Medulla oblongata (tissue), 1 donor: ENCODE measurements at regions not wholly inside any gene's neighbourhood (a gene's known extent, or its start where the extent isn't known, plus 50 kb on each side); places are given as distances from the start of the nearest gene placed in this dataset.
"Not testable (repeated sequence)": the region's sequence is repeated elsewhere in the genome, so short reads cannot be mapped to it uniquely, and the experiment has no call there.

Source experiments
- DNase-seq: peaks from one replicate; pipeline ENCODE4 v3.0.0-alpha.2; 2015; ENCODE audit errors: extremely low spot score

DNA sequence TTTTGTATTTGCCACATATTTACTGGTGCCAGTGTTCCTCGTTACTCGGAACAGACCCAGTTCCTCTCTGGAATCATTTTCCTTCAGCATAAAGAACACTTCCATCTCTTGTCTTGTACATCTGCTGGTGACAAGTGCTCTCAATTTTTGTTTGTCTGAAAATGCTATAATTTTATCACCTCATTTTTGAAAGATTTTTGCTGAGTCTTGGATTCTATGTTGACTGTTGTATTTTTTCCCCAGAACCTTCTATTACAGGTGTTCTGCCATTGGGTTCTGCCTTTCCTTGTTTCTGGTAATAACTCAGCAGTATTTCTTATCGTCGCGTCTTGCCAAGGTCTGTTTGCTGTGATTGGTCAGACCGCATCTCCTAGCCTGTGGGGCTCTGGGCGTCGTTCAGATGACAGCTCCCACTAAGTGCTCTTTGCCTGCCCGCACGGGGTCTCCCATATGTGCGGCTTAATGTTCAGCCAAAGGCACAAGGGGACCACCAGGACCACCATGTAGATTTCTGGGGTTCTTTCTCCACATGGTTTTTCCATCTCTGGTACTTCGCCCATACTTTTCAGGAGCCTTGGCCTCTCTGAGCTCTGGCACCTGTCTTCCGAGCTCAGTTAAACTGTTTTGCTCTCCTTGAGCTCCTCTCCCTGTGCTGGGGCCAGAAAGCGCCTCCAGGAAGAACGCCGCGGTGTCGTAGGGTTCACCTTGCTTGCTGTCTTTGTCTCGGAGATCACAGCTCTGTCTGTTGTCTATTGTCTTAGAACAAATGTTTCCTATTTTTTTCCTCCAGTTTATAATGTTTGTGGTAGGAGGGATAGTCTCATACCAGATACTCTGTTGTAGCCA, 80.0 kb downstream of the METRNL start:
- DNase-seq, result no peak

DNA sequence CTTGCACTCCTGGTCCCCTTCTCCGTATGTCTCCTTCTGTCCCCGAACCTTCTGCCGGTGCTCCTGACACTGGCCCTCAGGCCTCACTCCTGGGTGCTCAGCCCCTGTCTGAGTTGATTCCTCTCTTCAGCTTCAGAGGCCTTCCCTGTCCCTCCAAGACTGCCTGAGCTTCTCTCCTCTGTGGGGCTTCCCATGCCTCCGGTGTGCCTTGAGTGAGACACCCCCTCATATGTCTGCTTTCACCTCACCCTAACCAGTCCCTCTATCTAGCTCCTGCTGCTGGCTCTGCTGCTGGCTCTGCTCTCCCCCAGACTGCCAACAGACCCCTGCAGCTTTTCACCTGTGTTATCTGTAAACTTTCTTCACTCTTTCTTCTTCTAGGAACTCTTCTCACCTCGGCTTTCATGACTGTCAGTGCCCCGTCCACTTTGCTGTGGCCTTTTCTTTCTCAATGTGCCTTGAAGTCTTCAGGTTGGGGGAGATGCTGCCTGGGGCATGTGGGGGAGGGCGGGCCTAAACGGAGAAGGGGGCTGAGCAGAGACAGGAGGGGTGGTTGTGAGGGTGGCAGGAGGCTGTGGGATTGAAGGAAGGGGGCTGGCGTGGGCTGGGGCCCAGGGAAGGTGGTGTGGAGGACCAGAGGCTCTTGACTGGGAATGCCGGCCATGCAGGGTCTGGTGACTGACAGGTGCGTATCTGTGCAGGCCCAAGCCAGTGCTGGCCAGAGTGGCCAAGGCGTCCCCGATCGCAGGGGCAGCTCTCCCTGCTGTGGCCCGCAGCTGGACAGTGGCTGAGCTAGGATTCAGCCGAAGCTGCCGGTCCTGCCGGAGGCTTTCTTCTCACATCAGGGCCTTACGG, 81.3 kb downstream of the METRNL start:
- no peak for DNase-seq

DNA sequence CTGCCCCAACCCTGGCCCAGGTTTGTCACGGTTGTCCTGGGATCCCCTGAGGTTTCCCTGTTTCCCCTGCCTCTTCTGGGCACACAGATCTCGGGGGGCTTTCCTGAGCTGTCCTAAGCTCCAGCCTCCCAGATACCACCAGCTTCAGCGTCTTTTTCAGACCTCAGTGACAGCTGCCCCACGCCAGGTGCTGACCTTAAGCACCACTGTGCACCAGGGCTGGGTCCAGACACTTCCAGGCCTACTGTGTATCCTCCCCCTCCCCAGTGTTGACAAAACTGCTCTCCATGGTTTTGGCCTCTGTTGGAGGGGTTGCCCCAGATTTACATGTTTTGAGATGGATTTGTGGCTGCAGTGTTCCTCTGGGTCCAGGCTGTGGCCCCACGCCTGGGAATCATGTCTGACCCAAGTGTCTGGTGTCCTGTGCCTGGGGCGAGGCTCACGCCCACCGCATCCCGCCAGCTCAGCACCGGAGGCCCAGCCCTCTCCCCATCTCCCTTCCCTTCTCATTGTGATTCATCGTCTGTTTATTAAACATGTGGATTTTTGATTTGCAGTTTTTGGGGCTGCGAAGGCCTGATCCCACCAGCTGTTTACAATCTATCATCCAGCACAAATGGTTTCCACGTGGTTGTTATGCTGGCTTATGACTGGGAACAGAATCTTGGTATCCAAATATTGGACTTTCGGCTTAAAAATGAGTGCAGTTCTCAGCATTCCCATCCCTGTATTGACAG, 82.1 kb downstream of the METRNL start:
- no peak for DNase-seq

DNA sequence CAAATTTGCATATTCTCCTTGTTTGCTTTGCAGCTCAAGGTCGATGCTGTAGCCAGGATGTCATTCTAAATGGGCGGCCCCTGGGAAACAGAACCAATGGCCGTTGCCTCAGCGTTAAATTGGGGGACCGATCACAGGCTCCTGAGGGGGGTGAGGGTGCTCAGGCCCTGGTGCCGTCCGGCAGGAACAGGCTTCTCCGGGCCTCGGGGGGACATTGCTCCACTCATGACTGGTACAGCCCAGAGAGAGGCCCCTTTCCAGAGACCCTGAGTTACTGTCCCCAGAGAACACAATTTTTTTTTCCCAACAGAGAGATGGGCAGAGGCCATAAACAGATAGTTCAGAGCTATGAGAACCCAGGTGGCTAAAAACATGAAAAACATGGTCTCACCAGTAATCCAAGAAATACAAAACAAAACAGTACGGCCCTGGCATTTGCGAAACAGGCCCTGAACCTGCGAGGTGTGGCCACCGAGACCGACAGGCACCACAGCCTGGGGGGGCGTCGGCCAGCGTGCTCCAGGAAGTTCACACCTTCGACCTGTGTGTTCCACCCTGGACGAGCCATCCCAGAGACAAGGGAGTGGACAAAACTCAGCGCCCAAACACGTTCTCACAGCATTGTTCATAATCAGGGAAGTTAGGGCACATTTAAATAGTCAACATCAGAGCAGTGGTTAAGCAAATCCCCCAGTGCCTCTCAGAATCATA, 82.8 kb downstream of the METRNL start:
- DNase-seq, result no peak

DNA sequence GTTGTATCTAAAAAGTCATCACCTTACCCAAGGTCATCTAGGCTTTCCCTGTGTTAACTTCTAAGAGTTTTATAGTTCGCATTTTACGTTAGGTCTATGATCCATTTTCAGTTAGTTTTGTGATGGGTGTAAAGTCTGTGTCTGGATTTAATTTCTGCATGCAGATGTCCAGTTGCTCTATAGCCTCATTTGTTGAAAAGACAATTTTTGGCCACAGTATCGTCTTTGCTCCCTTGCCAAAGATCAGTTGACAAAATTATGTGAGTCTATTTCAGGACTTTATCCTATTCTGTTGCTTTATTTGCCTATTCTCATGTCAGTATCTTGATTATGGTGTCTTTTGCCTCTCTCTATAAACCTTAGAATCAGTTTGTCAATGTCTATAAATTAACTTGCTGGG, 85.1 kb downstream of the METRNL start:
- DNase-seq, result no peak

DNA sequence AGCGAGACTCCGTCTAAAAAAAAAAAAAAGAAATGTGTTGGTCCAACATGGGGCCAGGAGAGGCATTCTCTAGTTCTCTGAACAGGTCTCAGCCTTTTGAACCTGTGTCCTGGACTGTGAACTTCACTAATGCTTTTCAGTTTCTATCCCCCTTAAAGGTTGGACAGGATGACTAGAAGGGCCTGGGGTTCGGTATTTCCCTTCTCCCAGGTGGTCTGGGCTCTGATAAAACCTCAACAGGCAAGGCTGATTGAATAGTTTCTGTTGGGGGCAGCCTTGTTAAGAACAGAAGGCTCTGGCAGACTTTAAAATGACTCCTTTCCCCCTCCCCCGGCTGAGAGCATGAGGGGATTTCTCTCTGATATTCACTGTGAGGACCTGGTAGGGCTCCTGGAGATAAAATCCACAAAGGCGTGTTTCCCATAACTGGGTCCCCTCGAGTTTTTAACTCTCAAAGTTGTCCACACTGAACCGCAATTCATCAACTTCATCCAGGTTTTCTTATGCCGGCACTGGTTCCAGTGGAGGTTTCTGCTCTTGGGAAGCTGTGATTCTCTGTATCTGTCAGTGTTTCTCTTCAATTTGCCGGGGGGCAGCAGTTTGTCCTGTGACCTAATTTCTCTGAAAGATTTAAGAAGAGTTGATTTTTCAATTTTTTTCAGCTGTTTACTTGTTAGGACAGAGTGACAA, 91.3 kb downstream of the METRNL start:
- no peak for DNase-seq

DNA sequence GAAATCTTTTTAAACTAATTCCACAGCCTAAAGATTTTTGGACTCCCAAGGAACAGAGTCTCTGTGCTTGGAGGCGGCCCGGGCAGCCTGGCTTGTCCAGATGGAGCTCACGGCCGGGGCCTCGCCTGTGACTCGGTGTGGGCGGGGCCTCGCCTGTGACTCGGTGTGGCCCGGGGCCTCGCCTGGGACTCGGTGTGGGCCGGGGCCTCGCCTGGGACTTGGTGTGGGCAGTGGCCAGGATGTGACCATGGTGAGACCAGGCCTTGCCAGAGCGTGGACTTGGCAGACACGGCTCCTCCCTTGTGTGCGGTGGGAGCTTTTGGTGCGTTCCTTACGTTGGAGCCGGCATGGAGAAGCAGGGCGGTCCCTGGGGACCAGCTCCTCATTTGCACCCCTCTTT, 92.3 kb downstream of the METRNL start:
- no peak for DNase-seq

DNA sequence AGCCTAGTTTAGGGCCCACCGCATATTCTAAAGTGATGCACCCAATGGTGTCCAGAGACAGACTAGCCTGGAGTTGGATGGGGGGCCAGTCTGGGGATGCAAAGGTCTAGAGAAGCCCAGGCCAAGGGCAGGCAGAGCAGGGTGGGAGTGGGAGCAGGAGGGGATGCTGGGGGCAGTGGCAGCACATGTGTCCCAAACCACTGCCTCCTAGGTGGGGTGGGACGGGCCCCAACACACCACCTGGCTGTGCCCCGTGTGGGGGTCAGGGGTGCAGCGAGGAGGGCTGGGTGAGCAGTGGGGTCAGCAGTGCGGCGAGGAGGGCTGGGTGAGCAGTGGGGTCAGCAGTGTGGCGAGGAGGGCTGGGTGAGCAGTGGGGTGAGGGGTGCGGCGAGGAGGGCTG, 92.7 kb downstream of the METRNL start:
- DNase-seq, result not testable (repeated sequence)

DNA sequence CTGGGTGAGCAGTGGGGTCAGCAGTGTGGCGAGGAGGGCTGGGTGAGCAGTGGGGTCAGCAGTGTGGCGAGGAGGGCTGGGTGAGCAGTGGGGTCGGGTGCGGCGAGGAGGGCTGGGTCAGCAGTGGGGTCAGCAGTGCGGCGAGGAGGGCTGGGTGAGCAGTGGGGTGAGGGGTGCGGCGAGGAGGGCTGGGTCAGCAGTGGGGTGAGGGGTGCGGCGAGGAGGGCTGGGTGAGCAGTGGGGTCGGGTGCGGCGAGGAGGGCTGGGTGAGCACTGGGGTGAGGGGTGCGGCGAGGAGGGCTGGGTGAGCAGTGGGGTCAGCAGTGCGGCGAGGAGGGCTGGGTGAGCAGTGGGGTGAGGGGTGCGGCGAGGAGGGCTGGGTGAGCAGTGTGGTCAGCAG, 93.2 kb downstream of the METRNL start:
- DNase-seq, result not testable (repeated sequence)

DNA sequence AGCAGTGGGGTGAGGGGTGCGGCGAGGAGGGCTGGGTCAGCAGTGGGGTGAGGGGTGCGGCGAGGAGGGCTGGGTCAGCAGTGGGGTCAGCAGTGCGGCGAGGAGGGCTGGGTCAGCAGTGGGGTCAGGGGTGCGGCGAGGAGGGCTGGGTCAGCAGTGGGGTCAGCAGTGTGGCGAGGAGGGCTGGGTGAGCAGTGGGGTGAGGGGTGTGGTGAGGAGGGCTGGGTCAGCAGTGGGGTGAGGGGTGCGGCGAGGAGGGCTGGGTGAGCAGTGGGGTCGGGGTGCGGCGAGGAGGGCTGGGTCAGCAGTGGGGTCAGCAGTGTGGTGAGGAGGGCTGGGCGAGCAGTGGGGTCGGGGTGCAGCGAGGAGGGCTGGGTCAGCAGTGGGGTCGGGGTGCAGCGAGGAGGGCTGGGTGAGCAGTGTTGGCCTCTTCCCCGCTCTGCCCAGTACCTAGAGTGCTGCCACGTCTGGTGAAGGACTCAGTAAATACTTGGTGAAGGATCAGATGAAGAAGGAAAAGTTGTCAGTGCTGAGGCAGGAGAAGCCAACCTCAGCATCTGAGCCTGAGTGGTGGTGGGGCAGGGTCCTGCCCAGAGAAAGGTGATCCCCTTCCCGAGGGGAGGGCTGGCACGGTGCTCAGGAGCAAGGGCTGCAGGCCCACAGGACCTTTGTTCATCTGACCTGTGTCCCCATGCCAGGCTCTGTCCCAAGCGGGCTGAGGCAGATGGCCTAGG, 93.9 kb downstream of the METRNL start:
- DNase-seq, result not testable (repeated sequence)

DNA sequence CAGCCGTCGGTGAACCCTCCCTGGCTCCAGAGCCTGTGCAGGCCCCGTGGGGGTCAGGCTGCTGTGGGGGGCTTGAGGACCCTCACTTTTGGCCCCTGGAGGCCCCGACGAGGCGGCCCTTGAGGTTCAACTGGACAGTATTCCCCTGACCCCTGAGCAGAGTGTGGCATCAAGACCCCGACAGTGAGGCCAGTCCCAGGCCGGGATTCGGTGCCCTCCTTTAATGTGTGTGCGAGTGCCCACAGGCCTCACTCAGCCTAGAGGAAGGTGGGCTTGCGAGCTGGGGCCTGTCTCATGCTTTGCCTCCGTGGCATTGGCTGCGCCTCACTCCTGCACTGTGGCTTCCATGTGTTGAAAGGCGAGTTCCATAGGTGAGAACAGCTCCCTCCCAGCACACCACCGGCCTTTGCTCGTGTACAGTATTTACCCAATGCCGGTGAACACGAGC, 94.5 kb downstream of the METRNL start:
- DNase-seq, result no peak

DNA sequence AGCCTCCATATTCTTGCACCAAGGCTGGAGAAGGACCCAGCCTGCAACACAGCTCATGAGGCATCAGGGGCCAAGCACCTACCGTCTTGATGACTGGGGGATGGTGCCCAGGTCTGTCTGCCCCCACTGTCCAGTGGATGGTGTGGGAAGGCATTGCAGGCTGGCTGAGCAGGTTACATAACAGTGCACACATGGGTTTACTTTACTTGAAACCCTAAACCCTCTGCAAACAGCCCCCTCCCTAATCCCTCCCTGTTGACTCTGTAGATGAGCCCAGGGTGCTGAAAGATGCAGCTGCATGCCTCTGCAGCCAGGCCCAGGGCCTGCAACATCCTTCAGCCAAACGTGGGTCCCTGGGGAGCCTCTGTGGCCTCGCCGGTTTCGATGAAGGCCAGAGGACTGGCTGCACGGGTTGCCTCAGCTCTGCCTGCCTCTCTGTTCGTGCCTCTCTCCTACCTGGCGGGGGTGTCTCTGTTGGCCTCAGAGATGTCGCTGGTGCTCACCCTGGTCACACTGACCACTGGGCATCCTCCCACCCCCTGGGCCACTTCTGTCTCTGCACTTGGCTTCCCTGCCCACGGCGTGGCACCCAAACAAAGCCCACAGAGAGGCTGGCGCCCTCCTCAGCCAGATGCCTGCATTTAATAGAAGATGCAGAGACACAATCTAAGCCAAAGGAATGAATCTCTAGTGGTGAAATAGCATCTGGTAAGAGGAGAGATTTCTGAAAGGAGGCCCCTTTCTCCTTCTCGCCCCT, 95.1 kb downstream of the METRNL start:
- DNase-seq, result no peak

DNA sequence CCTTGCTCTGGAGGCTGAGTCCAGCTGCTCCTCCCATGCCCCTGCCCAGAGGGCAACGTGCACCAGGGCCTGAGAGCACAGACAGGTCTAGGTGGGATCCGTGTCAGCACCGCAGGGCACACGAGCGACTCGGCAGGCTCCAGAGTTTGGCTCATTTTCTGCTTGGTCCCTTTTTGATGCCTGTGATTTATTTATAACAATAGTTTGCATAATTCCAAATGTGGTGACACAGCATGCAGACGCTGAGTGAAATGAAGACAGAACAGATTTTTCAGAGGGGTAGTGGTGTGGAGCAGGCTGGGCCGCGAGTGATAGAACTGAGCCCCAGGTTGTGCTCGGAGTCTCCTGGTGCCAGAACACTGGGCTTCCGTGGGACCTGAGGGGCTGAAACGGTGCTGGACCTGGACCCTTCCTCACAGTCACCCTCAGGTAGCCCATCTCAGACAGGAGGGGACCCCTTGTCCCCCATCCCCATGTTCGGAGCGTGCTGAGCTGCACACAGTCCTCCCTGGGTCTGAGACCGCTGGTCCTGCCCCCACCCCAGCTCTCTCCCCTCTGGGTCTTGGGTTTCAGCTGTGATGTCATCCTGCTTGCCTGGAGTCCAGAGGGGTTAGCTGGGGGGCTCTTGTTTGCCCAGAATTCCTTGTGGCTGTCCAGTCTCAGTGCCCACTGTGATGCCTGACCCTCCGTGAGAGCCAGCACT, 95.9 kb downstream of the METRNL start:
- DNase-seq, result no peak

DNA sequence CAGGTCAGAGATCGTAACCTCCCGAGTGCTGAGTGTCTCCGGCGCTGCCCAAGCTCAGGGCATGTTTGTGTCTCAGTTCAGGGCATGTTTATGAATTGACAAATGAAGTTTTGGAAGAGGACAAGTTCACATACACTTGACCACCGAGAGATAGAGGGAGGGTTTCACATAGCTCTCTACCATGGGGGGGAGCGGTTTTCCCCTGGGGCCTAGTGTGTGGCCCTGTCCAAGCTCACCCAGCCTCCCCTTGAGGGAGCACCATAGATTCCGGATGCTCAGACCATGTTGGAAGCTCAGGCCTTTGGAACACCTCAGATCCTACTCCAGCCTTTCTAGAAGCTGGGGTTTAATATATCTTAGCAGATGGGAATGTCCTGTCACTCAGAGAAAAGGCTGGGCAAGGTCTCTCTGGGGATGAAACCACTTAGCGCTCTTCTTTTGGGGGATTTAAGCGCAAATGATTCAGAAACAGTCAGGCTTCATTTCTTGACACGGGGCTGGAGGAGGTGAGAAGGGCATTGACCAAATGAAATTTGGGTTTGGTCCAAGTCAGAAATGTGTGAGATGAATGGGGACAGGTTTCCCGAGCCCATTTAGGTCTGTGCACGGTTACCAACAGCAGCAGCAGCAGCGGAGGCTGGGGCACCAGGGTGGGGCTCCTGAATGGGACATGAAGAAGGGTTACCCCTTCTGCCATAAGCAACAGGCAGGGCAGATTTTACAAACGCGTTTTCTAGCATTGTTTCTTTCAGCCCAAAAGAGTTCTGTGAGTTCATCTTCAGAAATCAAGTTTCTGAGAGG, 96.6 kb downstream of the METRNL start:
- DNase-seq, result no peak

DNA sequence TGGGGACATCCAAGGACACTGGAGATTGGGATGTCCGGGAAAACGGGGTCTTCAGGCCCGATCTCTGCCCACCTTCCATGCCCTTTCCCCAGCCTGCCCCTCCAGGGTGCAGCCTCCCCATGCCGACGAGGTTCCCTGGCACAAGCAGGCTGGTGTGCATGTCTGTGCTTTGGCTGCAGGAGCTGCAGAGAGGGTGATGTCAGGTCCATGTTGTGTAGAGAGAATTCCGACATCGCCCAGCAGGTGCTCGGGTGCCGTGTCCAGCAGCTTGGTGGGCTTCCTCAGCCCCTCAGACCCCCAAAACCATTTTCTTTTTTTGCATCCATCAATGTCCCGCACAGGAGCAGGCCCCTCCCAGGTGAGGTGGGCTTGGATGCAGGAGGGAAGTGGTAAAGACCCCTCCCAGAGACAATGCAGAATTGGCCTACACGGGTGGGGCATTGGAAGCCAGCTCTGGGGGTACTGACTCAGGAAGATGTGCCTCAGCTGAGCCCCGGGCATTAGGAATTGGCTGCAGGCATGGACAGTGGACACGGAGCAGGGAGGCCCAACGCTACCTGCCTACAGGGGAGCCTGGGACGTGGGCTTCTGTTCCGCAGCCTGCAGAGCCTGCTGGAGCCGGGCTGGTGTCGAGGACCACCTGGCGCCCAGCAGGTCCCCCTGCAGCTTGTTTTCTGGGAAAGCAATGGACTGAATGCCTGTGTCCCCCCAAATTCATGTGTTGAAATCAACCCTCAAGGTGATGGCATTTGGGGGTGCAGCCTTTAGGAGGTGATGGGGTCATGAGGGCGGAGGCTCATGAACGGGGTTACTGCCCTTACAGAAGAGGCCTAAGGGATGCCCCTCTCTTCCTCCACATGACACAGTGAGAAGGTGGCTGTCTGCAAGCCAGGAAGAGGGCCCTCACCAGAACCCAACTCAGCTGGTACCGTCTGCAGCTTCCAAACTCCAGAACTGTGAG, 97.5 kb downstream of the METRNL start:
- DNase-seq, result no peak

DNA sequence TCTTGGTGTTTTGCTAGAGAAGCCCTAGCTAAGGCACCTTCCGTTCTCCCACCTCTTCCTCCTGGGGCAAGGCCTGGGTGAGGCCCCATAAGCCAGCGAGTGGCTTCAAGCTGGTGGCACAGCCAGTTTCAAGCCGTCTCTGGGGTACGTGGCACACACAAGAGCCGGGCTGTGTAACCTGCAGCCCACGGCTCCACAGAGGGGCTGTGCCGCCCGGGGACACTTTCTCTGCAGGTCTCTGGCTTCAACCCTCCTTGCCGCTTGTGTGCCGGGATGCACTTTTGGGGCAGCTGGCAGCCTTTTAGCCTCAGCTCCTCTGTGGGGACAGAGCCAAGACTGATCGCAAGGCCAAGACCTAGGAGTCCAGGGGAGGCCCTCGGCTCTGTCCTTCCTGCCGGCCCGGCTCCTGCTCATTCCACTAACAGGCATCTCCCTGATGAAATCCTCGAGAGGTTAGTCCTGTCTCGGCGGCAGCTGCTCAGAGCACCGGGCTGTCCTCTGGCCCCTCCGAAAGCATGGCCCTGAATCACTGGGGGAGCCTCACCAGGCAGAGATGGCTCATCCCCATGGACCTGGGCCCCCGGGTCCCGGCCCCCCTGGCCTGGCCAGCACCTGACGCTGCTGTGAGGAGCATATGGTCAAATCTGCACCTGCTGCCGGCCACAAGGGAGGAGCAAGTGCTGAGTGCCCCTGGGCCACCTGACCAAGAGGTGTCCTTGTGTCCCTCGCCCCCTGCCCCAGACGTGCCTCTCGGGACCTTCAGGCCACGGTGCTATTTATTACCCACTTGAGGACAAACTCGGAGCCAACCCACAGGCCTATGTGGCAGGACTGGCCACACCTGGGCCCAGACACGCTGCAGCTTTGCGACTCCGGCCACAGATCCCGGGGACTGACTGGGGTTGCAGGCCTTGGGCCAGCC, 98.5 kb downstream of the METRNL start:
- DNase-seq, result no peak
